Ovary (tissue), 3 donors: ENCODE measurements at regions not wholly inside any gene's neighbourhood (a gene's known extent, or its start where the extent isn't known, plus 50 kb on each side); places are given as distances from the start of the nearest gene placed in this dataset.

Experiments used
- POLR2A ChIP-seq: fragments of 450-650 bp; IDR thresholded peaks from one replicate; pipeline ENCODE4 v1.6.1; 2017; ENCODE audit warnings: antibody characterized with exemption, mild to moderate bottlenecking, moderate library complexity
- TF ChIP-seq, protein P1 (sequence below), 3 donors: fragments of 450-650 bp in 2 of 3; fragments of 200-600 bp in 1 of 3; IDR thresholded peaks; one replicate each; pipeline versions ENCODE4 v1.5.1 to v1.8.0; 2016 to 2022; ENCODE audit warnings: antibody characterized with exemption in 3 of 3, mild to moderate bottlenecking in 1 of 3
- donor health status: DM: no; HTN: no; CAD: no.

DNA sequence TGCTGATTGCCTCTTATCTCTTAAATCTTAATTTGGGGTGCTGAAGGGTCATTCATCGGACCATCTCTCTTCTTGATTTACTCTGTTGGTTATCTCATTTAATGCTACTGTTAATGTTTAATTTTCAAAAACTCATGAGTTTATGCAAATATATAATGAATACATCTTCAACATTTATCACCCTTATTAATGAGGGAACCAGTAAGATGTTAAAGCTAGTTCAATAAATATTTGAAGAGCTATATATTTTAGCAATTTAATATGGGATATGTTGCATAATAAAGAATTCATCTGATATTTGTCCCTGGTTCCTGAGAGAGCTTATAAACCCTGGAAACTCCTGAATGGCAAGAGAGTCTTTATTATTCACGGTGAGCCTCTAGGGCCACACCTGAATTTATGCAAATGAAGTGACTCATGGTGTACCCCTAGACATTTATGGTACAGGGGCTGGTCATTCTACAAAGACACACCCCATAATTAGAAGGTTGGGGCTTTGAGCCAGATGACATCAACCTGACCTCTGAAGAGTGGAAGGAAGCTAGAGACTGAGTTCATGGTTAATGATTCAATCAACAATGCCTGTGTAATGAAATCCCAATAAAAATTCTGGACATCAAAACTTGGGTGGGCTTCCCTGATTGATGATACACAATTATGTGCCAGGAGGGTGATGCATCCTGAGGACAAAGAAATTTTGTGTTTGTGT is 339.5 kb upstream of the ZNF608 start:
- TF ChIP-seq, protein P1, sequence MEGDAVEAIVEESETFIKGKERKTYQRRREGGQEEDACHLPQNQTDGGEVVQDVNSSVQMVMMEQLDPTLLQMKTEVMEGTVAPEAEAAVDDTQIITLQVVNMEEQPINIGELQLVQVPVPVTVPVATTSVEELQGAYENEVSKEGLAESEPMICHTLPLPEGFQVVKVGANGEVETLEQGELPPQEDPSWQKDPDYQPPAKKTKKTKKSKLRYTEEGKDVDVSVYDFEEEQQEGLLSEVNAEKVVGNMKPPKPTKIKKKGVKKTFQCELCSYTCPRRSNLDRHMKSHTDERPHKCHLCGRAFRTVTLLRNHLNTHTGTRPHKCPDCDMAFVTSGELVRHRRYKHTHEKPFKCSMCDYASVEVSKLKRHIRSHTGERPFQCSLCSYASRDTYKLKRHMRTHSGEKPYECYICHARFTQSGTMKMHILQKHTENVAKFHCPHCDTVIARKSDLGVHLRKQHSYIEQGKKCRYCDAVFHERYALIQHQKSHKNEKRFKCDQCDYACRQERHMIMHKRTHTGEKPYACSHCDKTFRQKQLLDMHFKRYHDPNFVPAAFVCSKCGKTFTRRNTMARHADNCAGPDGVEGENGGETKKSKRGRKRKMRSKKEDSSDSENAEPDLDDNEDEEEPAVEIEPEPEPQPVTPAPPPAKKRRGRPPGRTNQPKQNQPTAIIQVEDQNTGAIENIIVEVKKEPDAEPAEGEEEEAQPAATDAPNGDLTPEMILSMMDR (IDR thresholded peaks at IDR 0.05), result no peak
- TF ChIP-seq POLR2A, result no peak
